Calu3 (cell line): ENCODE measurements at regions not wholly inside any gene's neighbourhood (a gene's known extent, or its start where the extent isn't known, plus 50 kb on each side); places are given as distances from the start of the nearest gene placed in this dataset.

Experiments
- BruUV-seq: library from RNA; stranded (reverse); fragments of 400-500 nt; replicated peaks from 2 replicates; lab custom pipeline; 2021; lab: Mats Ljungman, UMichigan
- CTCF ChIA-PET: fragments of 300-600 bp; sonication (Branson Sonifier 250); formaldehyde crosslinking; loops from one replicate; lab custom pipeline; 2022; ENCODE audit warnings: antibody characterized with exemption; lab: Charles Lee
- DNase-seq: peaks from one replicate; pipeline ENCODE4 v3.0.0; 2022
- H3K27ac Mint-ChIP-seq: one replicate; pipeline ENCODE4 v1.8.0; 2022; ENCODE audit warnings: mixed read lengths; ENCODE audit not compliant: unreplicated experiment
- H3K27me3 Mint-ChIP-seq: one replicate; pipeline ENCODE4 v1.8.0; 2022; ENCODE audit warnings: mixed read lengths; ENCODE audit not compliant: unreplicated experiment
- H3K36me3 Mint-ChIP-seq: one replicate; pipeline ENCODE4 v1.8.0; 2022; ENCODE audit warnings: mild to moderate bottlenecking, moderate library complexity, mixed read lengths; ENCODE audit not compliant: insufficient read depth, unreplicated experiment
- H3K4me1 Mint-ChIP-seq: one replicate; pipeline ENCODE4 v1.8.0; 2022; ENCODE audit warnings: mild to moderate bottlenecking, low read depth, mixed read lengths; ENCODE audit not compliant: unreplicated experiment
- H3K4me3 Mint-ChIP-seq: one replicate; pipeline ENCODE4 v1.8.0; 2022; ENCODE audit warnings: mild to moderate bottlenecking, low read depth, moderate library complexity, mixed read lengths; ENCODE audit not compliant: unreplicated experiment
- H3K9me3 Mint-ChIP-seq: one replicate; pipeline ENCODE4 v1.8.0; 2022; ENCODE audit warnings: low read depth, mixed read lengths; ENCODE audit not compliant: unreplicated experiment
- CTCF ChIP-seq: fragments of 200-600 bp; IDR thresholded peaks from one replicate; pipeline ENCODE4 v1.8.0; 2022; ENCODE audit warnings: antibody characterized with exemption; ENCODE audit not compliant: unreplicated experiment
- intact Hi-C: fragments of 100-400 bp; cut with micrococcal nuclease; formaldehyde crosslinking; loops from one replicate; pipeline ENCODE4 v1.10.0; 2022; ENCODE audit not compliant: unreplicated experiment

GRCh38 chr9:26026423-26027100 is 348.3 kb upstream of the TUSC1 start:
- no TSS peak for BruUV-seq
- Mint-ChIP-seq H3K27me3 (no peaks in the 10 kb centered on the region), H3K27ac (no peak overlapping the region), H3K4me1 (no peaks in the 10 kb centered on the region), H3K9me3 (peaks cover 4% of the 10 kb centered on the region), H3K4me3 (no peak overlapping the region), H3K36me3 (no peaks in the 10 kb centered on the region)
- CTCF ChIA-PET = interaction anchor here (0.7 kb wide), 2 partner anchors 288 to 991 kb away, joined by 3 read pairs; no protein-coding TSS in a partner anchor
- no peak for DNase-seq
- no peak for TF ChIP-seq CTCF
- intact Hi-C loops = no loop called here

GRCh38 chr9:26013199-26013598 is 335.0 kb upstream of the TUSC1 start:
- no peak for DNase-seq

DNA sequence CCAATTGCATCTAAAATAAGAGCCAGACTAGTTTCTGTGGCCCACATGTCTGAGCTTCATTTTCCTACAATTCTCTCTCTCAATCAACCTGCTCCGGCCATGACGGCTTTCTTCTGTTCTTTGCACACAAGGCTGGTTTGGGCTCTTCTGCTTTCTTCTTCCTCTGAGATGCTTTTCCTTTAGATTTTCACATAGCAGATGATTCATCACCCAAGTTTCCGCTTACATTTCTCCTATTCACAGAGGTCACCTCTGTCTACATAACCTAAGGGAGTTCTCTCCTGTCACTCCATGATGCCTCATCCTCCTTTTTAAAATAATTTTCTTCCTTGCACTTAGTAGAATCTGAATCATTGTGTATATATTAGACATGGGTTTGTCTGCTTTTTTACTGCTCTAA is 334.6 kb upstream of the TUSC1 start:
- BruUV-seq = no TSS peak
- no peak for TF ChIP-seq CTCF
- DNase-seq = no peak
- intact Hi-C loops = no loop called here
- Mint-ChIP-seq H3K27ac (no peak overlapping the region), H3K4me1 (no peaks in the 10 kb centered on the region), H3K9me3 (peaks cover 5% of the 10 kb centered on the region), H3K36me3 (no peaks in the 10 kb centered on the region), H3K27me3 (no peaks in the 10 kb centered on the region), H3K4me3 (no peak overlapping the region)
- CTCF ChIA-PET = no interaction called here

More at GRCh38 chr9:26013199-26013598, 335.0 kb upstream of the TUSC1 start:
- no TSS peak for BruUV-seq
- Mint-ChIP-seq H3K9me3 (peaks cover 8% of the 10 kb centered on the region), H3K36me3 (no peaks in the 10 kb centered on the region), H3K4me3 (no peak overlapping the region), H3K27me3 (no peaks in the 10 kb centered on the region), H3K27ac (no peak overlapping the region), H3K4me1 (no peaks in the 10 kb centered on the region)
- intact Hi-C loops = no loop called here
- no peak for TF ChIP-seq CTCF
- CTCF ChIA-PET = no interaction called here

DNA sequence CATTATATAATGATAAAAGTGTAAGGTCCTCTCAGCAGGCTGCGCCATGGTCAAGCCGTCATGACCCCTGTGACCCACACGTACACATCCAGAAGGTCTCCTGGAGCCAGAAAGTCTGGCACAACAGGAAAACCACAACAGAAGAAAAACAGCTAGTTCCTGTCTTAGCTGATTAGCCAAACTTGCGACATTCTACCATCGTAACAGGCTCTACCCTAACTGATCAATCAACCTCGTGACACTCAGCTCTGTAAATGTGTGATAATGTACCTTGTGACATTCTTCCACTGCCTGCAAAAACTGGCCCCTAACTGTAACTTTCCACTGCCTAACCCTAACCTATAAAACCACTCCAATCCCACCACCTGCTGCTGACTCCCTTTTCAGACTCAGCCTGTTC is 316.4 kb upstream of the TUSC1 start:
- TF ChIP-seq CTCF = no peak
- H3K4me3 Mint-ChIP-seq = no peak overlapping the region
- H3K4me1 Mint-ChIP-seq = no peaks in the 10 kb centered on the region
- peaks cover 14% of the 10 kb centered on the region for H3K9me3 Mint-ChIP-seq
- no peak for DNase-seq
- CTCF ChIA-PET = no interaction called here
- no peaks in the 10 kb centered on the region for H3K27me3 Mint-ChIP-seq
- intact Hi-C loops = no loop called here
- no peak overlapping the region for H3K27ac Mint-ChIP-seq
- H3K36me3 Mint-ChIP-seq = no peaks in the 10 kb centered on the region
- no TSS peak for BruUV-seq
